ENCODE measurements at regions not wholly inside any gene's neighbourhood (a gene's known extent, or its start where the extent isn't known, plus 50 kb on each side); places are given as distances from the start of the nearest gene placed in this dataset.

GRCh38 chr2:45205985-45206384 lies 196.7 kb upstream of the SIX2 start:
- H3K4me3 Mint-ChIP-seq: no peak overlapping the region
- peaks cover 14% of the 10 kb centered on the region for H3K27me3 Mint-ChIP-seq
- H3K27ac Mint-ChIP-seq: no peak overlapping the region
- no peaks in the 10 kb centered on the region for H3K36me3 Mint-ChIP-seq (ENCODE audit: low read depth)
- no peaks in the 10 kb centered on the region for H3K4me1 Mint-ChIP-seq (ENCODE audit: low read depth)
- peaks cover 15% of the 10 kb centered on the region for H3K9me3 Mint-ChIP-seq

GRCh38 chr2:45205480-45205879 lies 196.2 kb upstream of the SIX2 start:
- H3K4me1 Mint-ChIP-seq (ENCODE audit: low read depth): no peaks in the 10 kb centered on the region
- peaks cover 13% of the 10 kb centered on the region for H3K27me3 Mint-ChIP-seq
- no peaks in the 10 kb centered on the region for H3K36me3 Mint-ChIP-seq (ENCODE audit: low read depth)
- no peak overlapping the region for H3K4me3 Mint-ChIP-seq
- H3K9me3 Mint-ChIP-seq: peaks cover 15% of the 10 kb centered on the region
- no peak overlapping the region for H3K27ac Mint-ChIP-seq

GRCh38 chr2:45203400-45203799 lies 194.1 kb upstream of the SIX2 start:
- H3K27me3 Mint-ChIP-seq: peaks cover 13% of the 10 kb centered on the region
- H3K27ac Mint-ChIP-seq: no peak overlapping the region
- H3K9me3 Mint-ChIP-seq: peaks cover 15% of the 10 kb centered on the region
- no peaks in the 10 kb centered on the region for H3K36me3 Mint-ChIP-seq (ENCODE audit: low read depth)
- no peaks in the 10 kb centered on the region for H3K4me1 Mint-ChIP-seq (ENCODE audit: low read depth)
- no peak overlapping the region for H3K4me3 Mint-ChIP-seq

- peaks cover 15% of the 10 kb centered on the region for H3K9me3 Mint-ChIP-seq
- H3K4me3 Mint-ChIP-seq: no peak overlapping the region
- peaks cover 25% of the 10 kb centered on the region for H3K27me3 Mint-ChIP-seq
- H3K36me3 Mint-ChIP-seq (ENCODE audit: low read depth): no peaks in the 10 kb centered on the region
- no peaks in the 10 kb centered on the region for H3K4me1 Mint-ChIP-seq (ENCODE audit: low read depth)
- H3K27ac Mint-ChIP-seq: no peak overlapping the region
Observed at GRCh38 chr2:45199973-45200372, 190.7 kb upstream of the SIX2 start.

DNA sequence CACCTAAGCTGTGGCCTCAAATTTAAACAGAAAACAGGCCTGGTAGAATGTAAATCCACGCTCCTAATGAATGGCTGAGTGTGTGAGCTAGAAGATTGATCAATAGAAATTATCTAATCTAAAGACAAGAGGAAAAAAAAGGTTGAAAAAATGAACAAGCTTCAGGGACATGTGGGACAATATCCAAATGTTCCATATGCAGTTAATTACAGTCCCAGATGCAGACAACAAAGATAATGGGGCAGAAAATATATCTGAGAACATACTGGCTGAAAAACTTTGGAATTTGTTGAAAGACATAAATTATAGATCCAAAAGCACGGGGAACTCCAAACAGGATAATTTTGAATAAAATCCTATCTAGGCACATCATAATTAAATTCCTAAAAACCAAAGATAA lies 186.7 kb upstream of the SIX2 start:
- Mint-ChIP-seq H3K36me3 (ENCODE audit: low read depth) (no peaks in the 10 kb centered on the region), H3K27ac (no peak overlapping the region), H3K9me3 (no peaks in the 10 kb centered on the region), H3K27me3 (peaks cover 24% of the 10 kb centered on the region), H3K4me3 (no peak overlapping the region), H3K4me1 (ENCODE audit: low read depth) (no peaks in the 10 kb centered on the region)

DNA sequence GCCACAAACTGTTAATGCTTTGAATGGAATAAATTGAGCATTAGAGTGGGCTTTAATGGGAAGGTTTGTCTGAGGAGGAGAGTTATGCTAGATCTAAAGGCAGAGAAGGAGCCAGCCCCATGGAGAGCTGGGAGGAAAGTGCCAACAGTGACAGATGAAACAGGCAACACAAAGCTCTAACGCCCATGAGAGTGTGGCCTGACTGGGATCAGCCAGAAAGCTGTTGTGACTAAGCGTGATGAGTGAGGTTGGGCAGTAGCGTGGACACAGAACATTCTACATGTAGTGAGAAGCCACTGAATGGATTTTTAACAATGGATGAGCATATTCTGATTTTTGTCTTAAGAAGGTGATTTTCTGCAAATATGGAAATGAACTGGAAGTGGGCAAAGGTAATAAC lies 185.3 kb upstream of the SIX2 start:
- Mint-ChIP-seq H3K9me3 (no peaks in the 10 kb centered on the region), H3K36me3 (ENCODE audit: low read depth) (no peaks in the 10 kb centered on the region), H3K4me1 (ENCODE audit: low read depth) (no peaks in the 10 kb centered on the region), H3K4me3 (no peak overlapping the region), H3K27me3 (peaks cover 25% of the 10 kb centered on the region), H3K27ac (no peak overlapping the region)

DNA sequence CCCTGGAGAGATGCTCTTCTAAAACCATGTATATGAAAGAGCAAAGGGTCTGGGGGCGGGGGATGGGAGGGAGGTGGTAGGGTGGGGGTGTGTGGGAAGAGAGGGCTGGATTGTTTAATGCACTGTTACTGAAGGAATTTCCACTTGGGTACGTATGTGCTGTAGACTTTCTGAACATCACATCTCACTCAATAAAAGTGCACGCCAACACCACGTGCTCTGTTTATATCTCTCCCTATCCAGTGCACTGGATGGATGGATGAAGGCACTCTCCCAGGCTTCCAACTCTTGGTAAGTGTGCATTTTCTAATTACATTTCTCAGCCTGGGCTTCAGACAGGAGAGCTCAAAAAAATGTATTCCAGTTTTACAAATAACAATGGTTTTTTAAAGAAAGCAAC lies 184.3 kb upstream of the SIX2 start:
- no peak overlapping the region for H3K4me3 Mint-ChIP-seq
- no peaks in the 10 kb centered on the region for H3K9me3 Mint-ChIP-seq
- H3K27ac Mint-ChIP-seq: no peak overlapping the region
- H3K36me3 Mint-ChIP-seq (ENCODE audit: low read depth): no peaks in the 10 kb centered on the region
- H3K27me3 Mint-ChIP-seq: peaks cover 35% of the 10 kb centered on the region
- H3K4me1 Mint-ChIP-seq (ENCODE audit: low read depth): no peaks in the 10 kb centered on the region

DNA sequence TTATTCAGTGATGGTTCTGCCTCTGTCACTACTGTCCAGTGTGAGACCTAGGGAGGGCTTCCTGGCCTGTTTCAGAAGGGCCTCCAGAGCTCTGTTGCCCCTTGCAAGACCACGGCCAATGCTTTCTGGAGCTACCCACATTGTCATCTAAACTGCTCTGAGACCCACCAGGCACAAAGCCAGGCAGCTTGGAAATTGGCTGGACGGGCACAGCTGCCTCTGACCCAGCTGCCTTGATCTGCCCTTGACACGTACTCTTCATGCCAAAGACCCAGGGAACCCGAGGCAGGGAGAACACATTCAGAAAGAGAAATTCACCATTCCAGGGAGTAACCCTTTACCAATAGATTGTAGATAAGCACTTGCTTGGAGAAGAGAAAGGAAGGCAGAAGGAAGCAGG lies 183.7 kb upstream of the SIX2 start:
- Mint-ChIP-seq H3K27ac (no peak overlapping the region), H3K4me1 (ENCODE audit: low read depth) (no peaks in the 10 kb centered on the region), H3K4me3 (no peak overlapping the region), H3K27me3 (peaks cover 41% of the 10 kb centered on the region), H3K36me3 (ENCODE audit: low read depth) (no peaks in the 10 kb centered on the region), H3K9me3 (no peaks in the 10 kb centered on the region)

DNA sequence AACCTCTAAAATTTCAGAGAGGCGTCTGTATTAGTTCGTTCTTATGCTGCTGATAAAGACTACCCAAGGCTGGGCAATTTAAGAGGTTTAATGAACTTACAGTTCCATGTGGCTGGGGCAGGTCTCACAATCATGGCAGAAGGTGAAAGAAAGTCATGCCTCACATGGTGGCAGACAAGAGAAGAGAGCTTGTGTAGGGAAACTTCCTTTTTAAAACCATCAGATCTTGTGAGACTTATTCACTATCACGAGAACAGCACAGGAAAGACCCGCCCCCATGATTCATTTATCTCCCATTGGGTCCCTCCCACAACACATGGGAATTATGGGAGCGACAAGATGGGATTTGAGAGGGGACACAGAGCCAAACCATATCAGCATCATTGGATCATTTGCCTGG lies 183.2 kb upstream of the SIX2 start:
- Mint-ChIP-seq H3K27ac (no peak overlapping the region), H3K36me3 (ENCODE audit: low read depth) (no peaks in the 10 kb centered on the region), H3K4me1 (ENCODE audit: low read depth) (no peaks in the 10 kb centered on the region), H3K9me3 (no peaks in the 10 kb centered on the region), H3K4me3 (no peak overlapping the region), H3K27me3 (peaks cover 46% of the 10 kb centered on the region)

DNA sequence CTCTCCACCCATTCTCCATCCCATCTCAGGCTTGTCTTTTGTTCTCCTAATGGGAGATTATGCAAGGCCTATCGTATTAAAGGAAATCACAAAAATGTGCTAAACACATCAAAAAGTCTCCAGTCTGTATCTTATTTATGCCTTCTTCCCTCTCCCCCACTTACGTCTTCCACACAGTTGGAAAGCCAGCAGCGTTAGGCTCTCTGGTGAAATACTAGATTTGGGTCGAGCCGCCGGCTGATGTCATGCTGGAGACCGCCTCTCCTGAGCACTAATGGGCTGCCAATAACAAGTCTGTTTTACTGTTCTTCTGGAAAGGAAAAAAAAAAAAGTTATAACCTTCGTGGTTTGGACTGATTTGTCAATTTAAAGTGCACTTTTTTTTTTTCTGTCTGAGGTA lies 182.7 kb upstream of the SIX2 start:
- Mint-ChIP-seq H3K27ac (no peak overlapping the region), H3K36me3 (ENCODE audit: low read depth) (no peaks in the 10 kb centered on the region), H3K4me3 (no peak overlapping the region), H3K4me1 (ENCODE audit: low read depth) (no peaks in the 10 kb centered on the region), H3K27me3 (peaks cover 43% of the 10 kb centered on the region), H3K9me3 (no peaks in the 10 kb centered on the region)

DNA sequence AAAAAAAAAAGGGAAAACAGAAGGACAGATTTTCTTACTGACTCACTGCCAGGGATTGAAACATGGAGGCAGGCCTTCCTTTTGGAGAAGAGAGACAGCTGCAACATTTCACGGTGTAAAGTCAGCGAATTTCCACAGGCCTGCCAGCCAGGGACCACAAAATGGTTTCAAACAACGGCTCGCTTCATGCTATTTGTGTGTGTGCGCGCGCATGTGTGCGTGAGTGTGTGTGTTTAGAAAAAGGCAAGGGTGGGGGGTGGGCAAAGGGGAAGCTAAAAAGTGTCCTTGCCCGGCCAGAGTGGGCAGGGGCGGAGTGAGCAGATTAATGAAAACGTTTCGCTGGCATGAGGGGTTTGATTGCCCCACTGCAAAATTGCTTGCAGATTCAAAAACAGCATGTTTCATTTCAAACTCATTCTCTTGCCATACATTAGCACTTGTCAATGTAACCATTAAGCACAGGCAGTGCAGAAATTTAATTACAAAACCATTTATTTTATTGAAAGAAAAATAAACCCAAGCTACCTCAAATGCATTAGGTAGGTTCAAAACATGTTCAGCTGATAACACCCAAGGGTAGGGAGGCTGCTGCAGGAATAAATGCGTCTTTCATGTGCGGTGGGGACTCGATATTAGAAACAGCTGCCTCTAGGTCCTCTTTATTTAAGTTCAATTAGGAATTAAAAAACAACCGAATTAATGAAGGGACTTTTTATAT lies 182.1 kb upstream of the SIX2 start:
- H3K4me3 Mint-ChIP-seq: no peak overlapping the region
- peaks cover 43% of the 10 kb centered on the region for H3K27me3 Mint-ChIP-seq
- H3K4me1 Mint-ChIP-seq (ENCODE audit: low read depth): no peaks in the 10 kb centered on the region
- no peak overlapping the region for H3K27ac Mint-ChIP-seq
- H3K36me3 Mint-ChIP-seq (ENCODE audit: low read depth): no peaks in the 10 kb centered on the region
- no peaks in the 10 kb centered on the region for H3K9me3 Mint-ChIP-seq

DNA sequence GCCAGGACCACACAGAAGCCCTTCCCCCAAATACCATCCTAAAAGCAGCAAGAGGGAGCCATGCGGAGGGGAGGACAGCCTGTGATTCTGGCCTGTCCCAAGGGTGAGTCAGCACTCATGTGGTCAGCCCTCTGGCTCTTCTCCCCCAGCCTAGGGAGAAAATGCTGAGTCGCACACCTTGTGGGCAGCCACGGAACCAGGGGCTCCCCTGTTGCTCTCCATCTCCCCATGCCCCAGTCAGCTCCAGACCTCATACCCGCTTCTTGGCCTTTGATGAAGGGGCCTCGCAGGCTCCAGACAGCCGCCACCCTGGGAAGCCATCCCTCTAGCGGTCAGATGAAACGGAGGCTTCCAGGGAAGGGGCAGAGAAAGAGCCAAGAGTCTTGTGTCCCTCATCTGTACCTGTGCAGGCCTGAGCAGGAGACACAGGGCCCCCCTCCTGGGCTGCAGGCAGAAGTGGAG lies 181.3 kb upstream of the SIX2 start:
- no peaks in the 10 kb centered on the region for H3K9me3 Mint-ChIP-seq
- H3K4me1 Mint-ChIP-seq (ENCODE audit: low read depth): no peaks in the 10 kb centered on the region
- H3K27ac Mint-ChIP-seq: no peak overlapping the region
- no peak overlapping the region for H3K4me3 Mint-ChIP-seq
- H3K27me3 Mint-ChIP-seq: peaks cover 42% of the 10 kb centered on the region
- H3K36me3 Mint-ChIP-seq (ENCODE audit: low read depth): no peaks in the 10 kb centered on the region

GRCh38 chr2:45184606-45185005 lies 175.4 kb upstream of the SIX2 start:
- H3K4me3 Mint-ChIP-seq: no peak overlapping the region
- peaks cover 45% of the 10 kb centered on the region for H3K27me3 Mint-ChIP-seq
- no peaks in the 10 kb centered on the region for H3K36me3 Mint-ChIP-seq (ENCODE audit: low read depth)
- no peaks in the 10 kb centered on the region for H3K4me1 Mint-ChIP-seq (ENCODE audit: low read depth)
- no peaks in the 10 kb centered on the region for H3K9me3 Mint-ChIP-seq
- no peak overlapping the region for H3K27ac Mint-ChIP-seq

- Mint-ChIP-seq H3K9me3 (peaks cover under 1% of the 10 kb centered on the region), H3K27ac (no peak overlapping the region), H3K4me1 (ENCODE audit: low read depth) (peaks cover under 1% of the 10 kb centered on the region), H3K4me3 (no peak overlapping the region), H3K27me3 (peaks cover 34% of the 10 kb centered on the region), H3K36me3 (ENCODE audit: low read depth) (no peaks in the 10 kb centered on the region)
Observed at GRCh38 chr2:45182667-45183295, 173.5 kb upstream of the SIX2 start.

GRCh38 chr2:45180779-45181178 lies 171.5 kb upstream of the SIX2 start:
- Mint-ChIP-seq H3K4me3 (no peak overlapping the region), H3K27me3 (peaks cover 47% of the 10 kb centered on the region), H3K4me1 (ENCODE audit: low read depth) (peaks cover 4% of the 10 kb centered on the region), H3K27ac (no peak overlapping the region), H3K36me3 (ENCODE audit: low read depth) (no peaks in the 10 kb centered on the region), H3K9me3 (peaks cover 6% of the 10 kb centered on the region)

Data from stimulated activated naive CD8-positive, alpha-beta T cell treated with anti-CD3 and anti-CD28 coated beads, Interleukin-15, Interleukin-2, amounts not matched to agents 100 ng/mL and 50 ng/mL, for 24 hours (primary cell).